WTC11 (cell line): ENCODE measurements at regions not wholly inside any gene's neighbourhood (a gene's known extent, or its start where the extent isn't known, plus 50 kb on each side); places are given as distances from the start of the nearest gene placed in this dataset.

Experiments
- TF ChIP-seq, protein P1 (sequence below): sonication (generic); formaldehyde crosslinking; IDR thresholded peaks from 2 replicates; pipeline ENCODE4 v1.8.0; 2022; ENCODE audit warnings: mild to moderate bottlenecking, missing genetic modification reagents
- TF ChIP-seq, protein P2 (sequence below): fragments of 200-600 bp; IDR thresholded peaks from 2 replicates; pipeline ENCODE4 v1.8.0; 2022; ENCODE audit warnings: antibody characterized with exemption

DNA sequence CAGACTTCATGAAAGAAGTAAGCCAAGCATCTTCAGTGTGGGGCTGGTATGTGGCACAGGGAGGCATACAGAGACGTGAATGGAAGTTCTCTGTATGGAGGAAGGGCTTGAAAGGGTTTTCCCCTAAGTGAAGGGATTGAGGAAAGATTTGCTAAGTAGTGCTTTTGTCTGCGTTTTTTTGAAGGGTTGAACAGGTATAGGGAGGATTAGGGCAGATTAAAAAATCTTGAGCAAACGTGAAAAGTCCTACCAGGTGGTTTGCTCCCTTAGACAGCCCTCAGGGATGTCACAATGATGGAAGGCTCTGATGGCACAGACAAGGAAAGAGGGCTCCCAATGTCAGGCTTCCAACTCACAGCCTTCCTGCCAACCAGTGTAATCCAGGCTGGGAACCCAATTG lies 181.7 kb upstream of the TAB2 start:
- TF ChIP-seq, protein P1, sequence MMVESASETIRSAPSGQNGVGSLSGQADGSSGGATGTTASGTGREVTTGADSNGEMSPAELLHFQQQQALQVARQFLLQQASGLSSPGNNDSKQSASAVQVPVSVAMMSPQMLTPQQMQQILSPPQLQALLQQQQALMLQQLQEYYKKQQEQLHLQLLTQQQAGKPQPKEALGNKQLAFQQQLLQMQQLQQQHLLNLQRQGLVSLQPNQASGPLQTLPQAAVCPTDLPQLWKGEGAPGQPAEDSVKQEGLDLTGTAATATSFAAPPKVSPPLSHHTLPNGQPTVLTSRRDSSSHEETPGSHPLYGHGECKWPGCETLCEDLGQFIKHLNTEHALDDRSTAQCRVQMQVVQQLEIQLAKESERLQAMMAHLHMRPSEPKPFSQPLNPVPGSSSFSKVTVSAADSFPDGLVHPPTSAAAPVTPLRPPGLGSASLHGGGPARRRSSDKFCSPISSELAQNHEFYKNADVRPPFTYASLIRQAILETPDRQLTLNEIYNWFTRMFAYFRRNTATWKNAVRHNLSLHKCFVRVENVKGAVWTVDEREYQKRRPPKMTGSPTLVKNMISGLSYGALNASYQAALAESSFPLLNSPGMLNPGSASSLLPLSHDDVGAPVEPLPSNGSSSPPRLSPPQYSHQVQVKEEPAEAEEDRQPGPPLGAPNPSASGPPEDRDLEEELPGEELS (CRISPR knock-in tag) = no peak
- TF ChIP-seq, protein P2, sequence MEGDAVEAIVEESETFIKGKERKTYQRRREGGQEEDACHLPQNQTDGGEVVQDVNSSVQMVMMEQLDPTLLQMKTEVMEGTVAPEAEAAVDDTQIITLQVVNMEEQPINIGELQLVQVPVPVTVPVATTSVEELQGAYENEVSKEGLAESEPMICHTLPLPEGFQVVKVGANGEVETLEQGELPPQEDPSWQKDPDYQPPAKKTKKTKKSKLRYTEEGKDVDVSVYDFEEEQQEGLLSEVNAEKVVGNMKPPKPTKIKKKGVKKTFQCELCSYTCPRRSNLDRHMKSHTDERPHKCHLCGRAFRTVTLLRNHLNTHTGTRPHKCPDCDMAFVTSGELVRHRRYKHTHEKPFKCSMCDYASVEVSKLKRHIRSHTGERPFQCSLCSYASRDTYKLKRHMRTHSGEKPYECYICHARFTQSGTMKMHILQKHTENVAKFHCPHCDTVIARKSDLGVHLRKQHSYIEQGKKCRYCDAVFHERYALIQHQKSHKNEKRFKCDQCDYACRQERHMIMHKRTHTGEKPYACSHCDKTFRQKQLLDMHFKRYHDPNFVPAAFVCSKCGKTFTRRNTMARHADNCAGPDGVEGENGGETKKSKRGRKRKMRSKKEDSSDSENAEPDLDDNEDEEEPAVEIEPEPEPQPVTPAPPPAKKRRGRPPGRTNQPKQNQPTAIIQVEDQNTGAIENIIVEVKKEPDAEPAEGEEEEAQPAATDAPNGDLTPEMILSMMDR = no peak
